Endodermal cell (in vitro differentiated cells): ENCODE measurements at regions not wholly inside any gene's neighbourhood (a gene's known extent, or its start where the extent isn't known, plus 50 kb on each side); places are given as distances from the start of the nearest gene placed in this dataset.

Experiments used
- DNase-seq: peaks from one replicate; pipeline ENCODE4 v3.0.0-alpha.2; 2017
- H3K27ac ChIP-seq: 2 replicates; pipeline ENCODE4 v1.5.1; 2013; ENCODE audit warnings: mild to moderate bottlenecking, low read depth, low read length, moderate library complexity
- H3K27me3 ChIP-seq: 2 replicates; pipeline ENCODE4 v1.6.1; 2013; ENCODE audit warnings: mild to moderate bottlenecking, low read length, moderate library complexity; ENCODE audit not compliant: insufficient read depth, control insufficient read depth, poor library complexity, severe bottlenecking
- H3K36me3 ChIP-seq: 2 replicates; pipeline ENCODE4 v1.7.0; 2013; ENCODE audit warnings: mild to moderate bottlenecking, low read length, moderate library complexity; ENCODE audit not compliant: control insufficient read depth, insufficient read depth
- H3K4me1 ChIP-seq: one replicate; pipeline ENCODE4 v1.7.0; 2013; ENCODE audit warnings: low read length; ENCODE audit not compliant: control insufficient read depth, insufficient read depth
- H3K4me3 ChIP-seq: 2 replicates; pipeline ENCODE4 v1.5.1; 2013; ENCODE audit warnings: mild to moderate bottlenecking, low read length, moderate library complexity
- H3K9ac ChIP-seq: 2 replicates; pipeline ENCODE4 v1.6.1; 2013; ENCODE audit warnings: mild to moderate bottlenecking, low read length, moderate library complexity; ENCODE audit not compliant: poor library complexity, severe bottlenecking; ENCODE audit errors: extremely low read depth
- H3K9me3 ChIP-seq: 2 replicates; pipeline ENCODE4 v1.6.1; 2013; ENCODE audit warnings: mild to moderate bottlenecking, low read length, moderate library complexity; ENCODE audit not compliant: control insufficient read depth
- H3K27ac Mint-ChIP-seq: 2 replicates; pipeline ENCODE4 v1.8.0; 2020; ENCODE audit warnings: mixed read lengths
- H3K27me3 Mint-ChIP-seq: 2 replicates; pipeline ENCODE4 v1.8.0; 2021; ENCODE audit warnings: mild to moderate bottlenecking, mixed read lengths; ENCODE audit not compliant: insufficient read depth
- H3K36me3 Mint-ChIP-seq: 2 replicates; pipeline ENCODE4 v1.8.0; 2020; ENCODE audit warnings: low read depth, mixed read lengths
- H3K4me1 Mint-ChIP-seq: 2 replicates; pipeline ENCODE4 v1.8.0; 2020; ENCODE audit warnings: mixed read lengths
- H3K4me3 Mint-ChIP-seq: 2 replicates; pipeline ENCODE4 v1.8.0; 2020; ENCODE audit warnings: mild to moderate bottlenecking, moderate library complexity, mixed read lengths
- H3K9me3 Mint-ChIP-seq: 2 replicates; pipeline ENCODE4 v1.8.0; 2020; ENCODE audit warnings: mild to moderate bottlenecking, mixed read lengths
- WGBS, 2 experiments: methylation state at CpG; one replicate each; pipeline versions ENCODE4 v1.1.5 to v1.1.7; 2013; ENCODE audit warnings: missing lambda C conversion rate in 2 of 2, mixed read lengths in 1 of 2; ENCODE audit not compliant: insufficient coverage in 1 of 2, insufficient read length in 1 of 2; 5-methylcytosine and 5-hydroxymethylcytosine counted together
- TF ChIP-seq, protein P1 (sequence below): fragments of 200-600 bp; sonication (generic); conservative IDR thresholded peaks from 2 replicates; pipeline ENCODE4 v1.5.0; 2021; ENCODE audit warnings: antibody characterized with exemption, mild to moderate bottlenecking

DNA sequence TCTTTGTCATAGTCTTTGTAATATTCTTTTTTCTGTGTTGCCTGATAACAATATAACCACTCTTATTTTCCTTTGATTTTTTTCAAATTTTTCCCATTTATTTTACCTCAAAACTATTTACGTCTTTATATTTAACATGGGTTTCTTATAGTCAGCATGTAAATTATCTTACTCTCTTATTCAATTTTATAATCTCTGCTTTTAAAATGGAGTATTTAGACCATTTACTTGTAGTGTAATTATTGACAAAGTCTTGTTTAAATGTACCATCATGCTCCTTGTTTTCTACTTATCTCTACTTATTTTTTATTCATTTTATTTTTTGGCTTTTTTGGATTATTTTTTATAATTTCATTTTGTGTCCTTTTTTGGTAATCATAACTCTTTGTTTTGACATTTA is 476.5 kb upstream of the MAP3K7 start:
- TF ChIP-seq, protein P1, sequence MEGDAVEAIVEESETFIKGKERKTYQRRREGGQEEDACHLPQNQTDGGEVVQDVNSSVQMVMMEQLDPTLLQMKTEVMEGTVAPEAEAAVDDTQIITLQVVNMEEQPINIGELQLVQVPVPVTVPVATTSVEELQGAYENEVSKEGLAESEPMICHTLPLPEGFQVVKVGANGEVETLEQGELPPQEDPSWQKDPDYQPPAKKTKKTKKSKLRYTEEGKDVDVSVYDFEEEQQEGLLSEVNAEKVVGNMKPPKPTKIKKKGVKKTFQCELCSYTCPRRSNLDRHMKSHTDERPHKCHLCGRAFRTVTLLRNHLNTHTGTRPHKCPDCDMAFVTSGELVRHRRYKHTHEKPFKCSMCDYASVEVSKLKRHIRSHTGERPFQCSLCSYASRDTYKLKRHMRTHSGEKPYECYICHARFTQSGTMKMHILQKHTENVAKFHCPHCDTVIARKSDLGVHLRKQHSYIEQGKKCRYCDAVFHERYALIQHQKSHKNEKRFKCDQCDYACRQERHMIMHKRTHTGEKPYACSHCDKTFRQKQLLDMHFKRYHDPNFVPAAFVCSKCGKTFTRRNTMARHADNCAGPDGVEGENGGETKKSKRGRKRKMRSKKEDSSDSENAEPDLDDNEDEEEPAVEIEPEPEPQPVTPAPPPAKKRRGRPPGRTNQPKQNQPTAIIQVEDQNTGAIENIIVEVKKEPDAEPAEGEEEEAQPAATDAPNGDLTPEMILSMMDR, result no peak
- no peaks in the 10 kb centered on the region for H3K4me1 Mint-ChIP-seq

DNA sequence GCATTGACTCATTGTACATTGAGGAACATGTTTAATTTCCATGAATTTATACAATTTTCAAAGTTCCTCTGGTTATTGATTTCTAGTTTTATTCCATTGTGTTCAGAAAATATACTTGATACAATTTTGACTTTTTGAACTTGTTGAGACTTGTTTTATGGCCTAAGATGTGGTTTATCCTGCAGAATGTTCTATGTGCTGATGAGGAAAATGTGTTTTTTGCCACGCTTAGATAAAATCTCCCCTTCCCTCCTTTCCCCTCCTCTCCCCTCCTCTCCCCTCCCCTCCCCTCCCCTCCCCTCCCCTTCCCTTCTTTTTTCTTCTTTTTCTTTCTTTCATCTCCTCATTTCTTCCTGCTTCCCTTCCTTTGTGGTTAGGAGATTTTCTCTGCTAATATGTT is 470.8 kb upstream of the MAP3K7 start:
- Histone ChIP-seq H3K36me3 (no peaks in the 10 kb centered on the region), H3K4me3 (no peak overlapping the region), H3K9ac (no peak overlapping the region), H3K9me3 (peaks cover 18% of the 10 kb centered on the region), H3K27ac (no peak overlapping the region), H3K27me3 (no peaks in the 10 kb centered on the region), H3K4me1 (no peaks in the 10 kb centered on the region)
- no peak overlapping the region for H3K27ac Mint-ChIP-seq
- DNase-seq, result no peak
- H3K36me3 Mint-ChIP-seq, result peaks cover 3% of the 10 kb centered on the region
- H3K9me3 Mint-ChIP-seq, result peaks cover 32% of the 10 kb centered on the region
- TF ChIP-seq, protein P1, result no peak
- H3K27me3 Mint-ChIP-seq, result no peaks in the 10 kb centered on the region
- WGBS, 2 experiments, result no CpG with 5 or more reads among the region's 1 CpG
- H3K4me3 Mint-ChIP-seq, result no peak overlapping the region
- no peaks in the 10 kb centered on the region for H3K4me1 Mint-ChIP-seq

More for the DNA sequence above, 476.5 kb upstream of the MAP3K7 start:
- no peak for DNase-seq
- Histone ChIP-seq H3K4me1 (no peaks in the 10 kb centered on the region), H3K9ac (no peak overlapping the region), H3K27me3 (no peaks in the 10 kb centered on the region), H3K4me3 (no peak overlapping the region), H3K36me3 (no peaks in the 10 kb centered on the region), H3K9me3 (peaks cover 21% of the 10 kb centered on the region), H3K27ac (no peak overlapping the region)
- H3K27me3 Mint-ChIP-seq, result no peaks in the 10 kb centered on the region
- no peak overlapping the region for H3K27ac Mint-ChIP-seq
- H3K4me3 Mint-ChIP-seq, result no peak overlapping the region
- peaks cover 2% of the 10 kb centered on the region for H3K36me3 Mint-ChIP-seq
- H3K9me3 Mint-ChIP-seq, result peaks cover 13% of the 10 kb centered on the region
- 89% methylated on average over 1 of the region's 1 CpG; no CpG with 5 or more reads in 1 of the 2 experiments for WGBS, 2 experiments

DNA sequence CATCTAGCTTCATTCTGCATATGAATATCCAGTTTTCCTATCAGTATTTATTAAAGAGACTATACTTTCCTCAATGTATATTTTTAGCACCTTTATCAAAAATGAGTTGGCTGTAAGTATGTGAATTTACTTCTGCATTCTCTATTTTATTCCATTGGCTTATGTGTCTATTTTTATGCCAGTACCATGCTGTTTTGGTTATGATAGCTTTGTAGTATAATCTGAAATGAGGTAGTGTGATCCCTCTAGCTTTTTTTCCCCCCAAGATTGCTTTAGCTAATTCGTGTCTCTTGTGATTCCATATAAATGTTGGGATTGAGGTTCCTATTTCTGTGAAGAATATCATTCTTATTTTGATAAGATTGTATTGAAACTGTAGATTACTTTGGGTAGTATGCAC is 469.1 kb upstream of the MAP3K7 start:
- Mint-ChIP-seq H3K27ac (no peak overlapping the region), H3K9me3 (peaks cover 32% of the 10 kb centered on the region), H3K36me3 (peaks cover 2% of the 10 kb centered on the region), H3K27me3 (no peaks in the 10 kb centered on the region), H3K4me3 (no peak overlapping the region), H3K4me1 (no peaks in the 10 kb centered on the region)
- 63% methylated on average over 1 of the region's 1 CpG; no CpG with 5 or more reads in 1 of the 2 experiments for WGBS, 2 experiments
- no peak overlapping the region for H3K9ac ChIP-seq
- peaks cover 12% of the 10 kb centered on the region for H3K9me3 ChIP-seq
- TF ChIP-seq, protein P1, result no peak
- no peak for DNase-seq
- H3K27me3 ChIP-seq, result no peaks in the 10 kb centered on the region
- no peak overlapping the region for H3K4me3 ChIP-seq
- H3K27ac ChIP-seq, result no peak overlapping the region
- no peaks in the 10 kb centered on the region for H3K4me1 ChIP-seq
- no peaks in the 10 kb centered on the region for H3K36me3 ChIP-seq
